ENCODE measurements at regions not wholly inside any gene's neighbourhood (a gene's known extent, or its start where the extent isn't known, plus 50 kb on each side); places are given as distances from the start of the nearest gene placed in this dataset.

DNA sequence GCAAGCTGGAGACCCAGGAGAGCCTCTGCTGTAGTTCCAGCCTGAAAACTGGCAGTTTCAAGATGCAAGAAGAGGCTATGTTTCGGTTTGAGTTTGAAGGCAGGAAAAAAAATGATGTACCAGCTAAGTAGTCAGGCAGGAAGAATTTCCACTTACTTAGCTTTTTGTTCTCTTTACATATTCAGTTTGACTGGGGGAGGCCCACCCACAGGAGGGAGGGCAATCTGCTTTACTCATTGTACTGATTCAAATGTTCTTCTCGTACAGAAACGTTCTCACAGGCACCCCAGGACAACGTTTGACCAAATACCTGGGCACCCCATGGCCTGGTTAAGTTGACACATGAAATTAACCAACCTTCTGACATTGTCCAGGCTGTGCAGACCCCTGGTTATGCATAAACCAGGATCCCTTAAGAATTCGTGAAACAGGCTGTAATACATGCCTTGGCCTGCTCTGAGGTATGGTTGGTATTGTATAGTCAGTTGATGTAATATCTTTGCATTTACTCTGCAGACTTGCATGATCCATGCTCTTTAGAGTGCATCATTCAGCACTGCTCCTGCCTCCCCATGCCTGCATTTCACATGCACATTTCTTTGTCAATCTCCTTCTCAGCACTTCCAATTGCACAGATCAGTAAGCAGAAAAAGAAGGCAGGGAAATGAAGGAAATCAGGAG lies 687.1 kb downstream of the TAF11L14 start:
- WGBS (ENCODE audit: low lambda C conversion rate), result 0% methylated on average over 4 of the region's 5 CpGs
- ChIA-PET CTCF (ENCODE audit: low intra/inter-chr PET ratio, low total read pairs) (no interaction called here), POLR2A (no interaction called here)
- ATAC-seq, result no peak
- Histone ChIP-seq H3K4me2 (ENCODE audit: low read depth, low read length) (no peak overlapping the region), H3K9ac (ENCODE audit: insufficient read depth, low read depth, low read length) (no peak overlapping the region), H3K4me1 (ENCODE audit: insufficient read depth, low read length) (no peaks in the 10 kb centered on the region), H3K9me3 (ENCODE audit: low read length) (no peaks in the 10 kb centered on the region), H3K79me2 (ENCODE audit: insufficient read depth, low read length) (no peaks in the 10 kb centered on the region), H3K27me3 (ENCODE audit: control insufficient read depth in 1 of 2, insufficient read depth in 2 of 2, low read length in 2 of 2) (no peaks in the 10 kb centered on the region), H3K4me3 (replicated peaks in 1 of 3; ENCODE audit: insufficient read depth in 1 of 3, low read depth in 2 of 3, low read length in 3 of 3) (no peak overlapping the region), H2AFZ (ENCODE audit: low read length) (no peak overlapping the region), H3K27ac (ENCODE audit: extremely low read length, insufficient read depth, low read length) (no peak overlapping the region), H3K36me3 (replicated peaks in 1 of 2; ENCODE audit: control insufficient read depth in 1 of 2, insufficient read depth in 2 of 2, low read length in 2 of 2) (no peaks in the 10 kb centered on the region), H4K20me1 (ENCODE audit: insufficient read depth, low read length) (no peaks in the 10 kb centered on the region)
- FAIRE-seq, result no peak
- in situ Hi-C loops (cut with HindIII; ENCODE audit: extremely low pct_ligation_motif_present, low pct_unique_long_range_greater_than_20kb) (no loop called here), intact Hi-C loops (cut with micrococcal nuclease; ENCODE audit: unreplicated experiment) (no loop called here)
- no TSS peak for BruUV-seq (replicated peaks)
- no peak for TF ChIP-seq KLF15 (CRISPR knock-in tag; IDR thresholded peaks at IDR 0.05; ENCODE audit: borderline replicate concordance)
- no peak for TF ChIP-seq POLR2A (IDR thresholded peaks at IDR 0.05; ENCODE audit: insufficient read depth in 1 of 2, low read depth in 2 of 2, low read length in 2 of 2)
- no peak for TF ChIP-seq ZNF644 (CRISPR knock-in tag; IDR thresholded peaks at IDR 0.05; ENCODE audit: low read depth)
- no peak for TF ChIP-seq TOE1 (CRISPR knock-in tag; IDR thresholded peaks at IDR 0.05)
- TF ChIP-seq HNRNPK (IDR thresholded peaks at IDR 0.05; ENCODE audit: low read depth, low read length, poor library complexity, severe bottlenecking), result no peak
- TF ChIP-seq, protein P1, sequence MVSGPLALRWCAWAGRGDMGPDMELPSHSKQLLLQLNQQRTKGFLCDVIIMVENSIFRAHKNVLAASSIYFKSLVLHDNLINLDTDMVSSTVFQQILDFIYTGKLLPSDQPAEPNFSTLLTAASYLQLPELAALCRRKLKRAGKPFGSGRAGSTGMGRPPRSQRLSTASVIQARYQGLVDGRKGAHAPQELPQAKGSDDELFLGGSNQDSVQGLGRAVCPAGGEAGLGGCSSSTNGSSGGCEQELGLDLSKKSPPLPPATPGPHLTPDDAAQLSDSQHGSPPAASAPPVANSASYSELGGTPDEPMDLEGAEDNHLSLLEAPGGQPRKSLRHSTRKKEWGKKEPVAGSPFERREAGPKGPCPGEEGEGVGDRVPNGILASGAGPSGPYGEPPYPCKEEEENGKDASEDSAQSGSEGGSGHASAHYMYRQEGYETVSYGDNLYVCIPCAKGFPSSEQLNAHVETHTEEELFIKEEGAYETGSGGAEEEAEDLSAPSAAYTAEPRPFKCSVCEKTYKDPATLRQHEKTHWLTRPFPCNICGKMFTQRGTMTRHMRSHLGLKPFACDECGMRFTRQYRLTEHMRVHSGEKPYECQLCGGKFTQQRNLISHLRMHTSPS (CRISPR knock-in tag; IDR thresholded peaks at IDR 0.05; ENCODE audit: low read depth), result no peak
- TF ChIP-seq SIX4 (CRISPR knock-in tag; IDR thresholded peaks at IDR 0.05), result no peak
- TF ChIP-seq ZNF75D (CRISPR knock-in tag; IDR thresholded peaks at IDR 0.05; ENCODE audit: borderline replicate concordance), result no peak
- TF ChIP-seq HOXA9 (CRISPR knock-in tag; IDR thresholded peaks at IDR 0.05; ENCODE audit: borderline replicate concordance), result no peak
- TF ChIP-seq ATF1 (CRISPR knock-in tag; IDR thresholded peaks at IDR 0.05), result no peak
- no peak for TF ChIP-seq ZFYVE20 (CRISPR knock-in tag; IDR thresholded peaks at IDR 0.05; ENCODE audit: borderline replicate concordance, low read depth)
- TF ChIP-seq SP4 (CRISPR knock-in tag; IDR thresholded peaks at IDR 0.05), result no peak
- TF ChIP-seq, protein P2, sequence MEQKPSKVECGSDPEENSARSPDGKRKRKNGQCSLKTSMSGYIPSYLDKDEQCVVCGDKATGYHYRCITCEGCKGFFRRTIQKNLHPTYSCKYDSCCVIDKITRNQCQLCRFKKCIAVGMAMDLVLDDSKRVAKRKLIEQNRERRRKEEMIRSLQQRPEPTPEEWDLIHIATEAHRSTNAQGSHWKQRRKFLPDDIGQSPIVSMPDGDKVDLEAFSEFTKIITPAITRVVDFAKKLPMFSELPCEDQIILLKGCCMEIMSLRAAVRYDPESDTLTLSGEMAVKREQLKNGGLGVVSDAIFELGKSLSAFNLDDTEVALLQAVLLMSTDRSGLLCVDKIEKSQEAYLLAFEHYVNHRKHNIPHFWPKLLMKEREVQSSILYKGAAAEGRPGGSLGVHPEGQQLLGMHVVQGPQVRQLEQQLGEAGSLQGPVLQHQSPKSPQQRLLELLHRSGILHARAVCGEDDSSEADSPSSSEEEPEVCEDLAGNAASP (CRISPR knock-in tag; IDR thresholded peaks at IDR 0.05; ENCODE audit: borderline replicate concordance), result no peak
- no peak for TF ChIP-seq ZNF326 (CRISPR knock-in tag; IDR thresholded peaks at IDR 0.05; ENCODE audit: borderline replicate concordance)
- no peak for TF ChIP-seq ZNF616 (CRISPR knock-in tag; IDR thresholded peaks at IDR 0.05; ENCODE audit: low read depth)
- TF ChIP-seq NFKBIZ (CRISPR knock-in tag; IDR thresholded peaks at IDR 0.05), result no peak
- TF ChIP-seq JDP2 (CRISPR knock-in tag; IDR thresholded peaks at IDR 0.05; ENCODE audit: borderline replicate concordance), result no peak
- no peak for TF ChIP-seq SAP130 (CRISPR knock-in tag; IDR thresholded peaks at IDR 0.05; ENCODE audit: low read depth)
- TF ChIP-seq ZNF557 (CRISPR knock-in tag; IDR thresholded peaks at IDR 0.05), result no peak
- no peak for DNase-seq (ENCODE audit: low spot score)

Data from HepG2 (cell line).